Small intestine (tissue), 7 donors: ENCODE measurements at regions not wholly inside any gene's neighbourhood (a gene's known extent, or its start where the extent isn't known, plus 50 kb on each side); places are given as distances from the start of the nearest gene placed in this dataset.

ENCODE experiments used
- DNase-seq, 2 donors: peaks; one replicate each; pipeline versions ENCODE4 v3.0.0 to v3.0.0-alpha.2; 2013
- FAIRE-seq: peaks from 2 replicates; lab custom pipeline; 2012; peaks lifted over from hg19 to GRCh38; lab: Jason Lieb, UNC
- H3K27ac ChIP-seq, 3 donors: one replicate each; pipeline ENCODE4 v1.5.1; 2013; ENCODE audit warnings: low read length in 2 of 3, mild to moderate bottlenecking in 2 of 3, control low read depth in 1 of 3, inconsistent platforms in 1 of 3, low read depth in 1 of 3, moderate library complexity in 1 of 3
- H3K27me3 ChIP-seq, 3 donors: one replicate each; pipeline ENCODE4 v1.6.1; 2013; ENCODE audit warnings: low read length in 3 of 3, inconsistent platforms in 1 of 3; ENCODE audit not compliant: control insufficient read depth in 3 of 3, insufficient read depth in 3 of 3
- H3K36me3 ChIP-seq, 3 donors: one replicate each; pipeline ENCODE4 v1.6.1; 2013; ENCODE audit warnings: low read length in 3 of 3, inconsistent platforms in 1 of 3, low read depth in 1 of 3, mild to moderate bottlenecking in 1 of 3, moderate library complexity in 1 of 3; ENCODE audit not compliant: control insufficient read depth in 3 of 3, insufficient read depth in 2 of 3
- H3K4me1 ChIP-seq, 3 donors: one replicate each; pipeline ENCODE4 v1.6.1; 2013; ENCODE audit warnings: low read length in 2 of 3, inconsistent platforms in 1 of 3, low read depth in 1 of 3, mild to moderate bottlenecking in 1 of 3, moderate library complexity in 1 of 3; ENCODE audit not compliant: control insufficient read depth in 3 of 3, insufficient read depth in 2 of 3
- H3K4me3 ChIP-seq, 3 donors: one replicate each; pipeline ENCODE4 v1.5.1; 2013; ENCODE audit warnings: low read length in 3 of 3, control low read depth in 1 of 3, inconsistent platforms in 1 of 3, low read depth in 1 of 3, mild to moderate bottlenecking in 1 of 3, moderate library complexity in 1 of 3
- H3K9me3 ChIP-seq, 2 donors: one replicate each; pipeline ENCODE4 v1.6.1; 2013; ENCODE audit warnings: low read depth in 1 of 2, low read length in 1 of 2; ENCODE audit not compliant: control insufficient read depth in 2 of 2, insufficient read depth in 1 of 2
- WGBS, 3 donors: extraction: QIAGEN DNeasy Blood & Tissue Kit; methylation state at CpG; one replicate each; pipeline ENCODE4 v1.1.7; 2013; 5-methylcytosine and 5-hydroxymethylcytosine counted together
- donor health status: healthy with polysubstance abuse.
- donor health status: control.
- donor health status: control.
- donor health status: Bipolar disorder and iron deficiency.
- donor health status: healthy.

DNA sequence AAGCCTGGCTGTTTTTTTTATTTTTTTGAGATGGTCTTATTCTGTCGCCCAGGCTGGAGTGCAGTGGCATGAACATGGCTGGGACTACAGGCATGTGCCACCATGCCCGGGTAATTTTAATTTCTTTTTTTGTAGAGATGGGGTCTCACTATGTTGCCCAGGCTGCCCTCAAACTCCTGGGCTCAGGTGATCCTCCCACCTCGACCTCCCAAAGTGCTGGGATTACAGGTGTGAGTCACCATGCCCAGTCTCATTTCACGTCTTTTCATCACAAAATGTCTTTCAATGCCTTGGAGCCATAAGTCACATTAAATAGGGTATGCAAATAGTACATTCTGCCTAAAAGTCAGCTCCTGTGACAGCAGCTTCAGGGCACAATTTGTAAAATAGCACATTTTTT lies 52.8 kb downstream of the SOX2 start:
- no peak for FAIRE-seq
- 69 to 78% (median 70%) methylated on average over 4 of the region's 4 CpGs for WGBS, 3 donors

DNA sequence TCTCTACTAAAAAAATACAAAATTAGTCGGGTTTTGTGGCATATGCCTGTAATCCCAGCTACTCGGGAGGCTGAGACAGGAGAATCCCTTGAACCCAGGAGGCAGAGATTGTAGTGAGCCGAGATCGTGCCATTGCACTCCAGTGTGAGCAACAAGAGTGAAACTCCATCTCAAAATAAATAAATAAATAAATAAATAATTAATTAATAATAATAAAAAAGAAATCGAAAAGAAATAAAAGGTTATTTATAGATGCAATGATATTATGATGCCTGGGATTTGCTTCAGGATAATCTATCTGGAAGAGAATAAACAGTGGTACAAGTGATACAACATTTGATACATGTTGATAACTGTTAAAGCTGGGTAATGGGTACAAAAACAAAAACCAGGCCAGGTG lies 58.6 kb downstream of the SOX2 start:
- Histone ChIP-seq H3K4me3 (no peak overlapping the region), H3K27me3 (peaks cover 0 to 4% (median 0%) of the 10 kb centered on the region in 3 donors), H3K36me3 (no peaks in the 10 kb centered on the region), H3K4me1 (no peaks in the 10 kb centered on the region), H3K9me3 (no peaks in the 10 kb centered on the region), H3K27ac (no peak overlapping the region)
- 86 to 91% (median 87%) methylated on average over 5 of the region's 5 CpGs for WGBS, 3 donors
- FAIRE-seq (no peak), DNase-seq (no peak)

More for the DNA sequence above, 52.8 kb downstream of the SOX2 start:
- Histone ChIP-seq H3K4me3 (no peak overlapping the region), H3K4me1 (no peaks in the 10 kb centered on the region), H3K27me3 (peaks cover 0 to 4% (median 0%) of the 10 kb centered on the region in 3 donors), H3K9me3 (no peaks in the 10 kb centered on the region), H3K36me3 (no peaks in the 10 kb centered on the region), H3K27ac (no peak overlapping the region)
- no peak for DNase-seq

- WGBS, 3 donors, result 53 to 63% (median 57%) methylated on average over 3 of the region's 3 CpGs
- Histone ChIP-seq H3K36me3 (no peaks in the 10 kb centered on the region), H3K4me3 (no peak overlapping the region), H3K9me3 (no peaks in the 10 kb centered on the region), H3K27ac (no peak overlapping the region), H3K4me1 (no peaks in the 10 kb centered on the region), H3K27me3 (peaks cover 0 to 4% (median 0%) of the 10 kb centered on the region in 3 donors)
- no peak for DNase-seq
- no peak for FAIRE-seq
These were observed 59.4 kb downstream of the SOX2 start for GRCh38 chr3:181771120-181771519.

- H3K27me3 ChIP-seq, result peaks cover 0 to 4% (median 0%) of the 10 kb centered on the region in 3 donors
- 38 to 70% (median 58%) methylated on average over 2 of the region's 2 CpGs for WGBS, 3 donors
- no peak overlapping the region for H3K4me3 ChIP-seq
- FAIRE-seq (no peak), DNase-seq (no peak)
- no peaks in the 10 kb centered on the region for H3K36me3 ChIP-seq
- no peak overlapping the region for H3K27ac ChIP-seq
- H3K9me3 ChIP-seq, result no peaks in the 10 kb centered on the region
- H3K4me1 ChIP-seq, result no peaks in the 10 kb centered on the region
These were observed 60.4 kb downstream of the SOX2 start for GRCh38 chr3:181772166-181772565.

- H3K4me3 ChIP-seq, result no peak overlapping the region
- peaks cover 0 to 2% (median 0%) of the 10 kb centered on the region in 3 donors for H3K27me3 ChIP-seq
- H3K36me3 ChIP-seq, result no peaks in the 10 kb centered on the region
- no peaks in the 10 kb centered on the region for H3K4me1 ChIP-seq
- H3K9me3 ChIP-seq, result no peaks in the 10 kb centered on the region
- WGBS, 3 donors, result 75 to 83% (median 79%) methylated on average over 4 of the region's 4 CpGs
- no peak for DNase-seq
- FAIRE-seq, result no peak
- H3K27ac ChIP-seq, result no peak overlapping the region
These were observed 62.2 kb downstream of the SOX2 start for GRCh38 chr3:181773921-181774320.

GRCh38 chr3:181782306-181782954 lies 70.7 kb downstream of the SOX2 start:
- no peaks in the 10 kb centered on the region for H3K4me1 ChIP-seq
- H3K27me3 ChIP-seq, result no peaks in the 10 kb centered on the region
- H3K9me3 ChIP-seq, result no peaks in the 10 kb centered on the region
- 15 to 30% (median 25%) methylated on average over 1 of the region's 1 CpG for WGBS, 3 donors
- no peak overlapping the region for H3K27ac ChIP-seq
- DNase-seq (no peak), FAIRE-seq (no peak)
- no peaks in the 10 kb centered on the region for H3K36me3 ChIP-seq
- no peak overlapping the region for H3K4me3 ChIP-seq

DNA sequence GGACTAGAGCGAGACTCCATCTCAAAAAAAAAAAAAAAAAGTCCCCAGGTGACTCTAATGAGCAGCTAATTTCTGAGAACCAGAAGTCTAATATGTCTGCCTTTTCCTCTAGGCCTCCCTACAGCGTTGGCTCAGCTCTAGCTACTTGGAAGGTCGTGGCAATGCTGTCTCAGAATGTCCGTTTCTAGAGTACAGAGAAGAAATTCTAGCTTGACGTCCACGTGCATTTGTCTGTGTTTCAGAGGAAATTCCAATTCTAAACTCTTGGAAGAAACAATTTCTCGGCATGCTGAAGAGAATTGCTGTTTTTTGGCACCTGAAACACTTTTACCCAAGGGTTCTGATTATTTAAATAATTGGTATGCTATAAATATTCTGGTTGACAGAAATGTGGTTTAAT lies 78.8 kb downstream of the SOX2 start:
- Histone ChIP-seq H3K4me3 (no peak overlapping the region), H3K4me1 (no peaks in the 10 kb centered on the region), H3K9me3 (no peaks in the 10 kb centered on the region), H3K27ac (no peak overlapping the region), H3K36me3 (no peaks in the 10 kb centered on the region), H3K27me3 (no peaks in the 10 kb centered on the region)
- 58 to 68% (median 60%) methylated on average over 7 of the region's 7 CpGs for WGBS, 3 donors
- no peak for FAIRE-seq
- no peak for DNase-seq

DNA sequence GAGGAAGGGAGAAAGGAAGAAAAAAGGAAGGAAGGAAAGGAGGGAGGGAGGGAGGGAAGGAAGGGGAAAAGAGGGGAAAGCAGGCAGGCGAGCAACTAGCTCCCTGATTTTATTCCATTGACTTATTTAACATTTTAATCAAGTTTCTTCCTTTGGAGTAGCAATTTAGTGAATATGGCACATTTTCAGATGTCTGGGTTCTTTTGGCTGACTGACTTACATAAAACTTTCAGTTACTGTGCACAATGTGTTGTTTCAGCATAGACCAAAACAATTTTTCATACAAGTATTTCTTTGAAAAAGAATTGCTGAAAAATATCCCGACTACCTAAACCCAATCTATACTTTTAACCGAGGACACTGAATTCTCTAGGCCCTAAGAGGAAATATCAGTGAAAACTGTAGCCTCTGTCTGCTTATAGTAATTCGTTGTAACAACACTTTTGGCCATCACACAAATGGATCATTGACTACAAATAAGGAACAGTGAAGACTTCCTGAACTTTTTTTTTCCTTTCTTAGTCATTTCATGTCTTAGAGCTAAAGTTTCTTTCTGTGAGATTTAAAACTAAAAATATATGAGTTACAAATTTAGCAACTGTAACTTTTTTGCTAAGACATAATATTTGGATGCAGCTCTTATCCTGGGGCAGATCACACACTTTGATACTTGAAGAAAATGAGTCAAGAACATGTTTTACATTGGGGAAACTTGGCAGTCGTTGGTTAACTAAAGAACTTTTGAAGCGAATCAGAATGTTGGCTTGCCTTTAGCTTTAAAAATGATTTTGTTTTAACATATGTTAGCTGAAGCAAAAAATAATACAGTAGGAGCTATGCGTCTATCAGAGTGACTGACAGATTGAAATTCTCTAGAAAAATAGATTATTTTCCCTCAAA lies 79.6 kb downstream of the SOX2 start:
- DNase-seq (no peak), FAIRE-seq (no peak)
- Histone ChIP-seq H3K4me3 (no peak overlapping the region), H3K36me3 (no peaks in the 10 kb centered on the region), H3K27me3 (no peaks in the 10 kb centered on the region), H3K9me3 (no peaks in the 10 kb centered on the region), H3K27ac (no peak overlapping the region), H3K4me1 (no peaks in the 10 kb centered on the region)
- WGBS, 3 donors, result 68 to 72% (median 70%) methylated on average over 7 of the region's 7 CpGs
